ENCODE measurements at regions not wholly inside any gene's neighbourhood (a gene's known extent, or its start where the extent isn't known, plus 50 kb on each side); places are given as distances from the start of the nearest gene placed in this dataset.

DNA sequence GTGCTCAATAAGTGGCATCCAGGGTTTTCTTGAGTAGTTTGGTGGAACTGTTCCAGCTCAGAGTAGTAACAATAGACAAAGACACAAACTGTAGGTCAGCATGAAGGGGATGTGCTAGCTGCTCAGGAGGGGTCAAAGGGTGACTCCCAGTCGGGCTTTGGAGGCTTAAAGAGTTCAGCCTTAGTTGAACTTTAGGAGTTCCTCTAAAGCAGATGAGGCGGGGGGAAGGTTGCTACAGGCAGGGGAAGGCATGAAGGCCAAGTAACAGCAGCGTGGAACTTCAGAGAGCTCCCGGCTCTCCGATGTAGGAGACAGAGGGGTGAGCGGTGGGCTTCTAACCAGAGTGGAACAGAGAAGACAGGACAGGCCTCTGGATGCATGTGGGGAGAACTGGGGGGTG is 115.5 kb upstream of the CD93 start:
- TF ChIP-seq, protein P1, sequence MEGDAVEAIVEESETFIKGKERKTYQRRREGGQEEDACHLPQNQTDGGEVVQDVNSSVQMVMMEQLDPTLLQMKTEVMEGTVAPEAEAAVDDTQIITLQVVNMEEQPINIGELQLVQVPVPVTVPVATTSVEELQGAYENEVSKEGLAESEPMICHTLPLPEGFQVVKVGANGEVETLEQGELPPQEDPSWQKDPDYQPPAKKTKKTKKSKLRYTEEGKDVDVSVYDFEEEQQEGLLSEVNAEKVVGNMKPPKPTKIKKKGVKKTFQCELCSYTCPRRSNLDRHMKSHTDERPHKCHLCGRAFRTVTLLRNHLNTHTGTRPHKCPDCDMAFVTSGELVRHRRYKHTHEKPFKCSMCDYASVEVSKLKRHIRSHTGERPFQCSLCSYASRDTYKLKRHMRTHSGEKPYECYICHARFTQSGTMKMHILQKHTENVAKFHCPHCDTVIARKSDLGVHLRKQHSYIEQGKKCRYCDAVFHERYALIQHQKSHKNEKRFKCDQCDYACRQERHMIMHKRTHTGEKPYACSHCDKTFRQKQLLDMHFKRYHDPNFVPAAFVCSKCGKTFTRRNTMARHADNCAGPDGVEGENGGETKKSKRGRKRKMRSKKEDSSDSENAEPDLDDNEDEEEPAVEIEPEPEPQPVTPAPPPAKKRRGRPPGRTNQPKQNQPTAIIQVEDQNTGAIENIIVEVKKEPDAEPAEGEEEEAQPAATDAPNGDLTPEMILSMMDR (conservative IDR thresholded peaks at IDR 0.05), result no peak
- TF ChIP-seq ZFX (IDR thresholded peaks at IDR 0.05), result no peak
